HG03280 (cell line): ENCODE measurements at regions not wholly inside any gene's neighbourhood (a gene's known extent, or its start where the extent isn't known, plus 50 kb on each side); places are given as distances from the start of the nearest gene placed in this dataset.
"Not testable (repeated sequence)": the region's sequence is repeated elsewhere in the genome, so short reads cannot be mapped to it uniquely, and the experiment has no call there.

ENCODE experiments used
- ATAC-seq: cut with Tn5 transposase; IDR thresholded peaks from one replicate; pipeline ENCODE4 v1.9.1; 2021; ENCODE audit warnings: mild to moderate bottlenecking, moderate library complexity; ENCODE audit not compliant: unreplicated experiment

DNA sequence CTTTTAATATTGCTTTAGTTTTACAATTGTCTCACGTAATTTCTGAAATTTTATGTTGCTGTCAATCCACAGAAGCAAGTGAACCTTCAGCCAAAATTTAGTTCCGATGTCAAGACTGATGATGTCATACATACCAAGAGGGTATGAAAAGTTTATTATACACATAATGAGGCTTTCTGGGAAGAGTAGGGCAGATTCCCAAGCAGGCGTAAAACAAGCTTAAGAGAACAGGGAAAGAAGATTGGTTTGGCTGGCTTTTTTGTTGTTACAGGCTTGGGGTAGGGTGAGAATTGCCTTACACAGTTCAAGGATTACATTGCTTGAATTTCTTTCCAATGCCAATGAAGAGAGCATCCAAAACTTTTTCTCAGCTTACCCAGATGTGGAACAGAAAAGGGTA lies 1962.9 kb upstream of the CDH6 start:
- ATAC-seq: no peak

DNA sequence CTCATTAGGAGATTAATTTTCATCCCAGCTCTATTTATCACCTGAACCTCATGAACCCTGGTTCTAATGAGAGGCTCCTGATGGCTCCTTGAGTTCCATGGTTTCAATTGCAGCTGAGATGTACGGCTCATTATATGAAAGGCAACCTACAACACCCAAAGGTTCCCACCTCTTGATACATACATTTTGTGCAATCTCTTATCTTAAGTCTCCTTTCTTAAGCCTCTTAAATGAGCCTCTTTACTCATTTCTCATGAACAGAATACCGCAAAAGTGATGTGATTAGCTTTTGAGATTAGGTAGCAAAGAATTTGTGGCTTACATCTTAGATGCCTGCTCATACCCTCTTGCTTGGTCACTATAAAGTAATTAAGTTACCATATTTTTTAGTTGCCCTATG lies 1964.0 kb upstream of the CDH6 start:
- ATAC-seq: no peak

DNA sequence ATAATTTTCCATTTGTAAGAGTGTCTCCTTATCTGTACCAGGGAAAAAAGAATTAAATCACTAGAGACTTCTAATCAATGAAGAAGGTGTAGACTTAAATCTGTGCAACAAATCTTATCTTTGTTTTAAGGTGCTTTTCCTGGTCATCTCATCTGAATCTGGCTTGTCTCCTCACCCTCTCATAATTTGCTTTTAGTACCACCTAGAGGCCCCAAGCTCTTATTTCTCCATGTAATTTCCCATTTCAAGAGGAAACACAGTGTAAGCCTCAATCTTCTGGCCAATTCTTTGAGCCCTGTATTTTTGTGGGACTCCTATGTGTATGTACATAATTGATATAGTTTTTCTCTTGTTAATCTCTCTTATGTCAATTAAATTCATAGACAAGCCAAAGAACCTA lies 1975.3 kb upstream of the CDH6 start:
- no peak for ATAC-seq

DNA sequence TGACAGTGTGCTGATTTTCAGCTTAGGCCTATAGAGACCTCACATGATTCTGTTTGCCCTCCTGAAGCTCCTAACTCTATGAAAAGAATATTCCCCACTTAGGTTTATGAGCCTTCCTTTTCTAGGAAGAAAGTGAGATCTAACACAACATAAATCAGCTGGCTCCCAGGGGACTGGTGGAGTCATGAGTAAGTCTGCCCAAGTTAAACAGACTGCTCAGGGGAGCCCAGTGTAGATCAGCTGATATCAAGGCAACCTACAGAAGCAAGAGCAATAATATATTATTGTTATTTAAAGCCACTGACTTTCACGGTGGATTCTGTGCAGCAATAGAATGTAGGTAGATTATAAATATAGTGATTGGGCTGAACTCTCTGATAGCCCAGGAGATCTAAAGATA lies 1978.6 kb upstream of the CDH6 start:
- ATAC-seq: no peak

DNA sequence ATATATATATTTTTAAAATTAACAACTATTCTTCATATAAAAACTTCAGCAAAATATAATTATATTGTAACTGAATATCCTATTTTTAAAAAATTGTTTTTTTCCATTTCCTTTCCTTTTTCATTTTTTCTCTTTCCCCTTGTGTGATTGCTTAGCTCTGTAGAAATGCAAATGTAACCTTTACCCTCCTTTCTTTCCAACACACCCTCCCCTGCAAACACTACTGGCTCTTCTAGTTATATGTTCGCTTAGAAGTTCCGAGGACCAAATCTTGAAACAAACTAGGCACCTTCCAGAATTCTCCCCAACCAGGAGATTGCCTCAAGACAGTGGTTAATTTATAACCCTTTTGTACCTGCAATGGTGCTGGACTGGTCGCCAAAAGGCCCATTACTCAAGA lies 1980.0 kb upstream of the CDH6 start:
- ATAC-seq: no peak

DNA sequence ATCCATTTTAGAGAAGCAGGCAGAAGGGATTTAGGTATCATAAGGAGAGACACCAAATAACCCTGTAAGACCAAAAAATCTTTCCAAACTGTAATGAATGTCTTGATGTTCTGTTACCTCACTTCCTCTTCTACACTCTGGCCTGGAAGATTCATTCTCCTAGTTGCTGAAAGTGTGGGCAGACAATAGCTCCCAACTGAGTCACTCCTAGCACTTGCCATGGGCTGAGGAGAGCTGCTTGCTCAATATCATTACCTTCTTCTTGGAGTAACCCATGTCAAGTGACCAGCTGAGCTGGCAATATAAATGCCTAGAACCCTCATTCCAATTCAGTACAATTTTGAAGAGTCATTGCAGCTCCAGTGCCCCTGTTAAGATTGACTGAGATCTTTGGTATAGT lies 1985.5 kb upstream of the CDH6 start:
- no peak for ATAC-seq

DNA sequence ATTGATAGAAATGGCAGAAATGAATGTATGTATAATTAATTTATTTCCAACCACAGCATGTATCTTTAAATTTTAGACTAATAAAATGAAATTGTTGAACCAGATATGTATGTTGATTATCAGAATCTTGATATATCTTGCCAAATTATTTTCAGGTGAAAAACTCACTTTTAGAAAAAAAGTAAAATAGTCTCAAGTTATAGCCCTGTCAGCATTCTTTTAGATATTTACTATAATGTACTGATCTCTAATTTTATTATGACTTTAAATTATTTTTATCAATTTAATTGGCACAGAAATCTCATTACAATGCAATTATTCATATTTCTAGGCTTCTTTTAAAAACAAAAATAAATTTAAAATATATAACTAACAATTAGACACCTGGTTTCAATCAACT lies 1990.4 kb upstream of the CDH6 start:
- no peak for ATAC-seq

DNA sequence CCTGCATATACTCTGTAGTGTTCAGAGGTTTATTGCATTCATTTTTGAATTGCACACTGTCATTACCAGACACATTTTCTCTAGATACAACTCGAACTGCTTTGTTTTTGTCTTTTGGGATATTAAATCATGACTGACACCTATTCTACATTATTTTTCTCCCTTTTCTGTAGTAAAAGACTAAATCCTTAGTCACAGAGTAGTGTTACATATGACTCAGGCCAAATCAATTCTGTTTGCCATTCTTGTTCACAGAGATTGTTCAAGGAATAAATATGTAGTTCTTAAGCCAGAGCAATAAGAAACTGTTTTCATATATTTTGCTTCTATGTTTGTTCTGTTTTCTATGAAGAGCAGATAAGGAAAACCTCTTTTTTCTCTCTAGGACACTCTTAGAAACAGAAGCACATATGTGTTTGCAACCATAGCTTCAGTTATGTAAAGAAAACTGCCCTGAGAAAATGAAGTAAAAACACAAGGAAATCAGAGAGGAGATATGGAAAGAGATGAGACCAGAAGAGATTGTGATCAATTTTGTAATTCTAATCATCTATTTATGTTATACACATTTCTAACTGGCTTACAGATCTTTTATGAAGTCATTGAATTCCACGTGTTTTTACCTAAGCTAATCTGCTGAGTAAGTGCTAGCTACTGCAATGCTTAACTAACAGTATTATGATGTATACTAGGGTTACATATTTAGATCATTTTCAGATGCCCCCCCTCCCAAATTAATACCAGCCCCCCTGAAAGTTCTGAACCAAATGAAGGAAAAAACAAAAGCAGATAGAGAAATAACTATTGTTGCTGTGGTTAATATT lies 1995.6 kb upstream of the CDH6 start:
- no peak for ATAC-seq

DNA sequence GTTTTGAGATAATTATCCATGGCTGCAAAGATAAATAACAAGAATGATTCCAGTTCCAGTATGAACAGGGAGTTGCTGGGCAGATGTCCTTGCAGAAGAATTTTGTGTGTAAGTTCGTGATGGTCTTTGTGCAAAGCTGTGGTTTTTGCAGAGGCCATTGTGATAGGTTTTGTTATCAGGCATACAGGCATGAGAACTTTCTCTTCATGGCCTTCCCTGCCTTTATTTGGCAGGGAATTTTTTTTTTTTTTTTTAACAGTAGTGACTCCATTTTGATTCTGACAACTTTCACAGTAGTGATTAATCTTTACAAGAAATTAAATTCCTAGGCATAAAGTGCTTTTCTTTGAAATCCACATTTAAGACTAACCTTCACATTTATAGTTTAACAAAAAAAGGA lies 1999.5 kb upstream of the CDH6 start:
- ATAC-seq: no peak

DNA sequence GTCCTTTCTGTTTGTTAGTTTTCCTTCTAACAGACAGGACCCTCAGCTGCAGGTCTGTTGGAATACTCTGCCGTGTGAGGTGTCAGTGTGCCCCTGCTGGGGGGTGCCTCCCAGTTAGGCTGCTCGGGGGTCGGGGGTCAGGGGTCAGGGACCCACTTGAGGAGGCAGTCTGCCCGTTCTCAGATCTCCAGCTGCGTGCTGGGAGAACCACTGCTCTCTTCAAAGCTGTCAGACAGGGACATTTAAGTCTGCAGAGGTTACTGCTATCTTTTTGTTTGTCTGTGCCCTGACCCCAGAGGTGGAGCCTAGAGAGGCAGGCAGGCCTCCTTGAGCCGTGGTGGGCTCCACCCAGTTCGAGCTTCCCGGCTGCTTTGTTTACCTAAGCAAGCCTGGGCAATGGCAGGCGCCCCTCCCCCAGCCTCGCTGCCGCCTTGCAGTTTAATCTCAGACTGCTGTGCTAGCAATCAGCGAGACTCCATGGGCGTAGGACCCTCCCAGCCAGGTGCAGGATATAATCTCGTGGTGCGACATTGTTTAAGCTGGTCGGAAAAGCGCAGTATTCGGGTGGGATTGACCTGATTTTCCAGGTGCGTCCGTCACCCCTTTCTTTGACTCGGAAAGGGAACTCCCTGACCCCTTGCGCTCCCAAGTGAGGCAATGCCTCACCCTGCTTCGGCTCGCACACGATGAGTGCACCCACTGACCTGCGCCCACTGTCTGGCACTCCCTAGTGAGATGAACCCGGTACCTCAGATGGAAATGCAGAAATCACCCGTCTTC lies 2002.0 kb upstream of the CDH6 start:
- ATAC-seq: not testable (repeated sequence)

DNA sequence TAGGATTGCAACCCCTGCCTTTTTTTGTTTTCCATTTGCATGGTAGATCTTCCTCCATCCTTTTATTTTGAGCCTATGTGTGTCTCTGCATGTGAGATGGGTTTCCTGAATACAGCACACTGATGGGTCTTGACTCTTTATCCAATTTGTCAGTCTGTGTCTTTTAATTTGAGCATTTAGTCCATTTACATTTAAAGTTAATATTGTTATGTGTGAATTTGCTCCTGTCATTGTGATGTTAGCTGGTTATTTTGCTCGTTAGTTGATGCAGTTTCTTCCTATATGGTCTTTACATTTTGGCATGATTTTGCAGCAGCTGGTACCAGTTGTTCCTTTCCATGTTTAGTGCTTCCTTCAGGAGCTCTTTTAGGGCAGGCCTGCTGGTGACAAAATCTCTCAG lies 2003.1 kb upstream of the CDH6 start:
- not testable (repeated sequence) for ATAC-seq

DNA sequence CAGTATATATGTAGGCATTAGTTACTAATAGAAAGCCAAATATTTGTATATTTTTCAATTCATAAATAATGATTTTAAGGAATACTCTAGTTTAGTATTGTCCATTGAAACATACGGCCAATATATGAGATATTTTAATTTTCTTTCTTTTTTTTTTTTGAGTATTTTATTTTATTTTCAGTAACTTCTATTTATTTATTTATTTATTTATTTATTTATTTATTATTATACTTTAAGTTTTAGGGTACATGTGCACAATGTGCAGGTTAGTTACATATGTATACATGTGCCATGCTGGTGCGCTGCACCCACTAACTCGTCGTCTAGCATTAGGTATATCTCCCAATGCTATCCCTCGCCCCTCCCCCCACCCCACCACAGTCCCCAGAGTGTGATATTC lies 2007.1 kb upstream of the CDH6 start:
- ATAC-seq: not testable (repeated sequence)

DNA sequence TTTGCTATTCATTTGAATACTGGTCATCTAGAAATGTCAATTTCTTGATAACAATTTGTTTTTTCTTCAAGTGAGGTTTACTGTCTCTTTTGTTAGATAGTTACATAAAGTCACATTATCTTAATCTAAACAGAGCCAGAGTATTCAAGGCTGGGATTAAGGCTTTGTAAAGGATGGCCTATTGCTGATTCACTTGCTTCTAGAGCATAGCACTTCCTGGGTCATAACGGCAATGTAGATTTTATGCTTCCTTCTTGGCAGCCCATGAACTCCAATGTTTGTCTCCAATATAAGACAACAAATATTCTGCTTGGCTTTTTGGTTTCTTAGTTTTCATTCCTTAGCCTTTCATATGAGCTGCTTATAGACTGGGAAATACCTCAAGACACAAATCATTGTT lies 2007.9 kb upstream of the CDH6 start:
- no peak for ATAC-seq

DNA sequence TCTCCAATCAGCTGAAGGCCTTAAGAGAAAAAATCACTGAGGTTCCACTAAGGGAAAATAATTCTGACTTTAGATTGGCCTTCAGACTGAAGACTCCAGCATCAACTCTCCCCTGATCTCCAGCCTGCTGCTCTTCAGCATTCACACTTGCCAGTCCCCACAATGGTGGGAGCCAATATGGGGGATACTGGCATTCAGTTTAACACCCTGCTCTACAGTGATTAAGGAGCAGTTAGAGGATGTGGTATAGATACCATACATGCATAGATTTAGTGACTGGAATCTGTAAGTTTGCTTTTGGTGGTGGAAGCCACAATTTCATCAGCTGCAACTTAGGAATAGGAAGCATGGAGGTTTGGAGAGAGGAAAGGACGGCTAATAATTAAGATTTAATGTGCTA lies 2017.7 kb upstream of the CDH6 start:
- ATAC-seq: no peak

DNA sequence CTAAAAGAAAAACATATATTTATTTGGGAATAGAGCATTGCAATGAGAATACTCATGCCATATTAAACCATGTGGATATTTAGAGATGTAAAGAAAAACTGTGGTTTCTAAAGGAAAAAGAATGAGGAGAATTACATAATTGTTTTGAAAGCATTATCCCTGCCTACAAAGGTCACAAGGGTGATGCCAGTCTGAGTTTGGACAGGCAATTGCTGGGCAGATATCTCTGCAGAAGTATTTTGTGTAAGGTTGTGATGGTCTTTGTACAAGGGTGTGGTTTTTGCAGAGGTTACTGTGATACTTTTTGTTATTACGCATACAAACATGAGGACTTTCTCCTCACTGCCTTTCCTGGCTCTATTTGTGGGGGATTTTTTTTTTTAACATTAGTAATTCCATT lies 2022.9 kb upstream of the CDH6 start:
- ATAC-seq: no peak

DNA sequence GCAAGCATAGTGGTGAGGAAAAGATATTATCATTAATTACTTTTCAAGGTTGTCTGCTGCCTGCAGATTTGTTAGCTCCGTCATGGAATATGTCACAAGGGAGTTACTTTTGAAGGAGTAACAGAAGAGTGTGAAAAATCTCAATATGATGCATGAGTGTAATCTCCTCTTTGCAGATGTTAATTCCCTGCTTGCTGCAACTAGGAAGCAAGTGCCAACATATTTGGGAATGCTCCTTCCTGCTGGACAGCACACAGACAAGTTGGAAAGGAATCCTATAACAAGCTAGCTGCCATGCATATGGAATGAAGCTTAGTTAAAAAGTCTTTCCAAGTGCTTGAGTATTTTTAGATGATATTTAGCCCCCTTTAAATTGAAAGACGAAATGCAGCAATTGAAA lies 2023.6 kb upstream of the CDH6 start:
- no peak for ATAC-seq

DNA sequence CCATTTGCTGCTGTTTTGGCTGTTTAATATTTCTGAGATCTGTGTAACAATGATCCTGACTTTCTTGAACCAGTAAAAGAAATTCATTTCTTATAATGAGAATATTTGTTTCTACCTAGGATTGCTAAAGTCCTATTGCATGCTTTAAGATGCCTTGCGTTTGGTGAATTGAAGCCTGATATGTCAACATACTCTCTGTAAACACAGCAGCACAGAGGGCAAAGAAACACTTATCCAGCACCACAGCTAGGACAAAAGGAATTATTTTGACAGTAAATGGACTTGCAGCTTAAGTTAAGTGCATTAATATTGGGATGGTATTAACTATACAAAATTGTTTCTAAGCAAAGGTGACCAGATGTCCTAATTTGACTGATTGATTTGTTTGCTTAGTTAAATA lies 2031.2 kb upstream of the CDH6 start:
- ATAC-seq: no peak

DNA sequence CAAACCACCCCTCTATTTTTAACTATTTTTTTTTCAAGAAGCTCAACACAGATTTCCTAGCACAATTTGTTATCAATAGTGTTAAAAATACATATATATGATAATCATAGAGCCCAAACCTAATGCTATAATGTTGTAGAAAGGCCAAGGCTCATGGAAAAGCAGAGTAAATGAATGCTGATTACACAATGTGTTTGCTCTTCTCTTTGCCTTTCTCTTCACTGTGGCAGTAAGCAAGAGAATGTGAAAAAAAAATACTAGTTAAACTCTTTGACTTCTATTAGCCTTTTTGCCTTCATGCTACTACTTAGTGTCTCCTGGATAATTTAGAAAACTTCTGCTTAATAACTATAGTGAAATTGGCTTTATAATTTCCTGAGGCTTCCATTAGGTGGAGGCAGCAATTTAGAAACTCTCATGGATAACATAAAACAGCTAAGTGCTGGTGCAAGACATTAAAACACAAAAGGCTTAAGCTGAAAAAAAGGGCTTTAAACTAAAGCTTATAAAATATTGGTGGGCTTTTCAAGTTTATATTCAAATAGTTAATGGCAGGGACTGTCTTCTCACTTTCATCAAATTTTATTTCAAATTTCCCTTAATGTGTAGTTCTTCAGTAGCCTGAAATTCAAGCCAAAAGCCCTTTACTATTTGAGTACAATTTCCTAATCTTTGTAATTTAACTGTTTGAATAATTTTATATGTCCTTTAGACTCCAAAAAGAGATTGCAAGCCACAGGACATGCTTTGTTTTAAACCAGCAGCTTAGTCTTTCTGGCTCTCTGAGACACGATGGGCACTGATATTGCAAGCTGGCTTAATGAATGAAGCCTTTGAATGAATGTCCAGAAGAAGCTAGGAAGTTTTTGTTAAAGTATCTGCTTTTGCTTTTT lies 2031.8 kb upstream of the CDH6 start:
- ATAC-seq: no peak

DNA sequence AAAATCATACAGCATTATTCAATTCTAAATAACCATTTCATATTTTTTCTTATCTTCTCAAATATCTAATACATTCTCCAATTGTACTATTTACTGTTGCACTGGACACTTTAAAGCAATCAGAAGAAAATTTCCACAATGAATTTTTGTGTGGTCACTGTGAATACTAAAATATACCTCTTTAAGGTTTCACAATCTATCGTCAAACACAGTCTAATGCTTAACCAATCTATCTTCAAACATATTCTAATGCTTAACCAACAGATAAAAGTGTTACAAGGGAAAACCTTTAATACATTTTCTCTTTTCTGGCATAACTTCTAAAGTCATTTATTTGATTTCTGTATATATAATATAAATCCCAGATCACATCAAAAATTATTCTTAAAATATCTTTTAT lies 2035.5 kb upstream of the CDH6 start:
- no peak for ATAC-seq

DNA sequence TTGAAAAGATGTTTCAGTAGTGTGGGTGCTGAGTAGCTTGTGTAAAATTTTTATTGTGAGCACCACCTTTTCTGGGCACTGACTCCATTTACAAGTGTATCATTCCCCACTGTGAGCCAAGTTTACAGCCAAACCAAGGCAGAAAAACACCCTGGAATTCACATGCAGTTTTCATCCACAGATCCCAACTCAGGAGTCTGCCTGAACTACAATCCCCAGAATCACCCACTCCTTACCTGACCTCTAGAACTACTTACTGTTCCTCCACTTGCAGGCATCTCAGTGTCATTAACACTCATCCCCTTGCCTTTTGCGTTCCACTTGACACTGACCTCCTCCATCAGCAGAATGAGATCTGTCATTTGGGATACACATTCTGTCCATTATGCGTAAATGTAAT lies 2042.6 kb upstream of the CDH6 start:
- ATAC-seq: no peak

DNA sequence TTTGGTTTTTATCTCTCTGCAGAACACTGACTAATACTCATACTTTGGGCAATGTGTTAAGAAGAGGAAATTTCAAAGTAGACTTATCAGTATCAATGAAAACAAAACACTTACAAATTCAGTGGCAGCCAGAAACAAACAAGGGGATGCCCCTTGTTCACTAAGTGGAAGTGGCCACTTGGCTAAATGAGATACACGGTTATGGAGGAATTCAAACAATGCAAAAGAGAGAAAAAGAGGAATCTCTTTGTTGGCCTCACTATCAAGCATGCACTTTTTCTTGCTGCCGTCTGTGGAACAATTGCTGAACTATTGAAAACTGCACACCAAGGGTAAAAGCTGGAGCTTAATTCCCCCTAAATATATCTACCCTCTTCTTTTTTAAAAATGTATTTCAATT lies 2044.9 kb upstream of the CDH6 start:
- ATAC-seq: no peak
